Activated naive CD4-positive, alpha-beta T cell treated with anti-CD3 and anti-CD28 coated beads, Interleukin-2, amount 50 U/mL, for 72 hours (primary cell): ENCODE measurements at regions not wholly inside any gene's neighbourhood (a gene's known extent, or its start where the extent isn't known, plus 50 kb on each side); places are given as distances from the start of the nearest gene placed in this dataset.
"Not testable (repeated sequence)": the region's sequence is repeated elsewhere in the genome, so short reads cannot be mapped to it uniquely, and the experiment has no call there.

Source experiments
- ATAC-seq, 2 donors: fragments of 150-1000 bp; cut with Tn5 transposase; 2 replicates each; pipeline ENCODE4 v1.10.0; 2021; ENCODE audit warnings: mild to moderate bottlenecking in 2 of 2, moderate library complexity in 2 of 2
- DNase-seq, 2 donors: peaks; one replicate each; pipeline ENCODE4 v3.0.0; 2021 to 2022; ENCODE audit warnings: low spot score in 2 of 2
- H3K27ac Mint-ChIP-seq, 2 donors: one replicate each; pipeline ENCODE4 v1.8.0; 2022; ENCODE audit warnings: mild to moderate bottlenecking in 2 of 2, mixed read lengths in 2 of 2
- H3K36me3 Mint-ChIP-seq, 2 donors: one replicate each; pipeline ENCODE4 v1.8.0; 2022; ENCODE audit warnings: mixed read lengths in 2 of 2
- H3K9me3 Mint-ChIP-seq, 2 donors: one replicate each; pipeline ENCODE4 v1.8.0; 2022; ENCODE audit warnings: mixed read lengths in 2 of 2

GRCh38 chr2:90360731-90361035 lies 1669.2 kb downstream of the RPIA start:
- H3K27ac Mint-ChIP-seq, H3K9me3 Mint-ChIP-seq, ATAC-seq, DNase-seq, H3K36me3 Mint-ChIP-seq: not testable (repeated sequence)
